ENCODE measurements at regions not wholly inside any gene's neighbourhood (a gene's known extent, or its start where the extent isn't known, plus 50 kb on each side); places are given as distances from the start of the nearest gene placed in this dataset.
"Not testable (repeated sequence)": the region's sequence is repeated elsewhere in the genome, so short reads cannot be mapped to it uniquely, and the experiment has no call there.

DNA sequence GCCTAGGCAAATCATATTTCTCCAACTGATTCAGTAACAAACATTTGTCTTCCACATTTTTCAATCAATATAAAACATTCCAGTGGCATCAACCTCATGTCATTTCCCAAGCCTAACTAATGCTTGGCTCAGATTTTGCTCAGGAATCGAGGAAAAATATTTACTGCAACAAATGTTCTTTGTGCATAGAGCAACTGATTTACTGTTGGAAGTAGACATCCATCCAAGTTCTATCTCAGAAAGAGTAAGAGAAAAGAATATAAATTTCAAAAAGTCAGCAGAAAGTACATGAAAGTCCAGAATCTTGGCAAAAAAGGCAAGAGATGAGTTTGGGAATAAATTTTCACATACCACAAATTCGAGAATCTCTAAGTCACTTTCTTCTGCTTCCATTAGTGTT, 2245.0 kb upstream of the RAG2 start:
- no peak for DNase-seq

DNA sequence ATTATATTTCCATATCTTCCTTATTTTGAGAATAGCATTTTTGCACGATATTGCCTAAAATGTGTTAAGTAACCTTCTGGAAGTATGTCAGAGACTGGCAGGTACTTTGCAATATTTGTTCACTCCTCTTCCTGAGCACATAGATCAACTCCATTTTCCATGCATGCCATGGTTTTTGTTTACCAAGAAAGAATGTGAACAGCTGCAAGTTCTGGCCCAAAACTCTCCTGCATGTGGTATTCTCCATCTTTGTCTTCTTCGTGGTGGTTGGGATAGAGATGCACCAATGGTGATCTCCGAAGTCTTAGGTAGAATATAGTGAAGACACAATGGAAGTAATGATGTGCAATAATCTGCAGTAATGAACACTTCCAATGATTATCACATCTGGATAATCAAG, 2241.0 kb upstream of the RAG2 start:
- DNase-seq: no peak

DNA sequence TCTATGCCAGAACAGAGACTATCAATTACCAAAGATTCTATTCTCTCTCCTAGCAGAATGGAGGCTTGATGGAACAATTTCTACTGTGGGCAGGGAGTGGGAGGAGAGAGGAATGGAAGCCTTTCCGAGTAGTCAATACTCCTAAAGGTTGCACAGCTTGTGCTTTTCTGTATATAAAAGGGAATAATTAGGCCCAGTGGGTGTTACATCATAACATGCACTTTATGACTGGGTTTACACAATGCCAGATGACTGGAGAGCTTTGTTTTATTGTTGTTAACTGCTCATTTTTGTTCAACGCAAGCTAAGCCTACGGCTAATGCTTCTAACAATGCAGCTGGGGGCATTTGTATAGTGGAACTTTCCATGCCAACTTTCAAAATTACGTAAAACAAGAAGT, 2237.9 kb upstream of the RAG2 start:
- no peak for DNase-seq

DNA sequence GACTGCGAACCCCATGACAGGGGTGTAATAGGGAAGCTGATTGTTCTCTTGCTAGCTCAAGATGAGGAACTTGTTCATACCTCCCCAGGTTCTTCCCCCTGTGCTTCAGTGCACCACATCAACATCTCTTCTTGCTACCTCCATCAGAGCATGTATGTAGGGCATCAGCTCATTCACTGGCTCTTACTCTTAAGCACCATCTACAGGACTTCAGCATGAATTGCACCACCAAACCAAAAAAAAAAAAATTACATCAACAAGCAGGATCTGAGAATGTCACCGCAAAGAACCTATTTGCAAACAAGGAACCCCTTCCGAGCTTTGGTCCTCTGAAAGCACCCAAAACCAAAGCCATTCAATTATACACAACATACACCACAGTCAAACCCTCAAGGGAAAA, 2226.5 kb upstream of the RAG2 start:
- DNase-seq: no peak

DNA sequence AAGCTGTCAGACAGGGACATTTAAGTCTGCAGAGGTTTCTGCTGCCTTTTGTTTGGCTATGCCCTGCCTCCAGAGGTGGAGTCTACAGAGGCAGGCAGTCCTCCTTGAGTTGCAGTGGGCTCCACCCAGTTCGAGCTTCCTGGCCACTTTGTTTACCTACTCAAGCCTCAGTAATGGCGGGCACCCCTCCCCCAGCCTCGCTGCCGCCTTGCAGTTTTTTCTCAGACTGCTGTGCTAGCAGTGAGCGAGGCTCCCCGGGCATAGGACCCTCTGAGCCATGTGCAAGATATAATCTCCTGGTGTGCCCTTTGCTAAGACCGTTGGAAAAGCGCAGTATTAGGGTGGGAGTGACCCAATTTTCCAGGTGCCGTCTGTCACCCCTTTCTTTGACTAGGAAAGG, 2223.8 kb upstream of the RAG2 start:
- DNase-seq: not testable (repeated sequence)

DNA sequence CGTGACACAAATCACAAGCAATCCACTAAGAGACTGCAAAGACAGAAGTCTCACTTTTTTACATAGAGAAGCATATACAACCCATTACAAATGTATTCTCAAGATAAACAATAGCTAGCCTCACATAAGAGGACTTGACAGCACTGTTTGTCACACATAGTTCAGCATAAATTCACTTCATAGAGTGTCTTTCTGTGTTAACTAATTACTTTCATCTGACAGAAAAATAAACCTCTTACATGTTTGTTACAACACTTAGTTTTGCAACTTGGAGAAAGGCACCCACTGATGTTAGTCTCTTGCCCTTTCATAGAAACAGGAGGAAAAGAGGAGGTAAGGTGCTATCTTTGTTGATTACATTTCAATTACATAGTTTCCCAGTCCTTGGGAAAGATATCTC, 2221.9 kb upstream of the RAG2 start:
- DNase-seq: no peak

DNA sequence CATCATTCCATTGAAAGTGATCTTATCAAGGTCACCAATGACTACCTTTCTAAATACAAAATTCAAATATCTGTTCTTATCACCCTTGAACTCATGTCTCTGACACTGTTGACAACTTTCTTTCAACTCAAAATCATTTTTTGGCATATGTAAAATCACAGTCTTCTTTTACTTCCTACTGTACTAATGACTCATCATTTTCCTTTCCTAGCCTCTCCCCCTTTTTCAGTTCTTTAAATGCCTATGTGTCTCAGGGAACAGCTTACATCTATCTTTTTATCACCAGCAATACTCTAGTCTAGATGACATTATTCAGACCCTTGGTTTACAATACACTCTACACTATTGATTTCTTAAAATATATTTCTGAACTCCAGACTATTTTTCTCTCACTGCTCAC, 2220.7 kb upstream of the RAG2 start:
- DNase-seq: no peak

DNA sequence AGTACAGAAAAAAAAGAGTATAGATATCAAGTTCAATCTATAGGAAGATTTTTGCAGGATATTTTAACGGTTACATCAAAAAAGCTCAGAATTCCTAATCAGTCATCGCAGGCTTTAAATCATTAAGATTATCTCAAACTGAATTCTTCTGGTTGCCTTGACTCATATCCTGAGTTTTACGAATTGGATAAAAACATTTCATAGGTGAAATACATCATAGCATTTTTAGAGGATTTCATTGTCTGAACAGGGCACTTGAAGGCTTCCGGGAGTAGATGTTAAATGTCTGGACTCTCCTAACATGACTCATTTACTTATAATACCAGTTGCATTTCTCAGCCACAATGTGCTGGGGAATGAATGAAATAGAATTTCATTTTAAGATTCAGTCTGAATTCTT, 2216.6 kb upstream of the RAG2 start:
- DNase-seq: no peak

DNA sequence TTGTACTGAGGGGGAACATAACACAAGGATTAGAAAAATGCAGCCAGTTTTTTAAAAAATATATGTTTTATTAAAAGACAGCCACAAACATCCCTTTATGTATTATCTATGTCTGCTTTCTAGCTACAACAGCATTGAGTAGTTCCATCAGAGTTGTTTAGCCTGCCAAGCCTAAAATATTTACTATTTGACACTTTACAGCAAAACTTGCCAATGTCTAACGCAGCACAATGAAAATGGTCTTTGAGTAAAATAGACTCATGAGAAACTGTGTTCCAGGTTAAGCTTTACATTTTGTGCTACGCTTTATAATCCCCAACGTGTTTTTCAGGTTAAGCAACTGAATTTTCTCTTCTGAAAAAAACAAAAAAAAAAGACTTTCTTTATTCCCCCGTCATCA, 2211.5 kb upstream of the RAG2 start:
- DNase-seq: no peak

DNA sequence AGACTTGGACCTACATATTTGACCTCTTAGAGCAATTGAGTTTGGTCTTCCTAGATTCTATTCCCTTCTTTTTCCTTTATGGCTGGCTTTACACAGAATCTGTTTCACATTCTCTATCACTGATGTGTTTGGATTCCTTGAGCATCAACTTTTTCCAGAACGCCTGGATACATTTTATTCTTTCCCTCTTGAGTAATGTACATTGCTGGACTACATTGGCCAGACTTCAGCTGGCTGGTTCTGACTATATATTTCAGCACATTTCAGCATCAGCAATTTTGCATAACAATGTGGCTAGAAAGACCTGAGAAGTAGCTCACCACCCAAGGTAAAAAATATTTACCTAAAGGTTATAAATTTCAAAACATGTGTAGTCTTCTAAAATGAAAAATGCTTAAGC, 2198.2 kb upstream of the RAG2 start:
- DNase-seq: no peak

DNA sequence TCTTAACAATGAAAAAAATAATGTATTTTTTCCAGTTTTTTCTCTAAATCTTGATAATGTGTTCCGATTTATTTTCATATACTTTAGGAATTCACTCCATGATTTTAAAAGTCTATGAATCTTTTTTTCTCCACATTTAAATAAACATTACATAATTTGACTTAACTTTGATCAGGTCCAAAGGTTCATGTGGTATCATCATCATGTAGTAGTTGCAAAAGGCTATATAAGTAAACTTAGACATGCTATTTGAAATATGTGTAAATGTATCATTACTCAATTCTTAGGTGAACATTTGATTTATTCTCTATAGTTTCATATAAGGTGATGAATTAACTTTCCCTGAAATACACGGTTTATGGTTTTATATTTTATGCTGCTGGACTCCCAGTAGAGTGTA, 2197.0 kb upstream of the RAG2 start:
- no peak for DNase-seq

DNA sequence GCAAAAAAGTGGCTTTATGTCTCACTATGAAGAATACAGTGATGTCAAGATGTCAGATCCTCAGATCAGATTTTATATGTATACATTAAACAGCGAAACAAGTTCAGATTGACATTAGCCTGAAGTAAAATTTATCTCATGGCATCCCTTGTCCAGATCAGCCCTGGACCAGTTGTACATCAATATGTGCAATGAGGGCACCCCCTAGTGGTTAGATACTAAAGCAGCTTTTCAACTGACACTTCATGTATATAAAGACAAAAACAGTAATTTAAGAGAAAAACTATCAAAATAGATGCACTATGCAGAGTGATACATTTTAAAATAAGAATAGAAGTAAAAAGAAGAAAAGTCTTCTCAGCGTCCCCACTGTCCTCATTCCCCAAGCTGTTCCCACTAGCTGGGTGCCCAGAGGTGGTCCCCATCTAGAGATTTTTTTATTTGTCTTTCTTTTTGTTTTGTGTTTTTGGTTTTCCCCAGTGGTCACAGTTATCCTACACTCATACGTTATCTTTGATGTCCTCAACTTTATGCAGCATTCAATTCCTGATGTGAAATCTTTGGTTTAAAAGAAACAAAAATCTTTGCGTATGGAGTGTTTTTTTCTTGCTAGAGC, 2193.4 kb upstream of the RAG2 start:
- DNase-seq: peak; percentile 48

DNA sequence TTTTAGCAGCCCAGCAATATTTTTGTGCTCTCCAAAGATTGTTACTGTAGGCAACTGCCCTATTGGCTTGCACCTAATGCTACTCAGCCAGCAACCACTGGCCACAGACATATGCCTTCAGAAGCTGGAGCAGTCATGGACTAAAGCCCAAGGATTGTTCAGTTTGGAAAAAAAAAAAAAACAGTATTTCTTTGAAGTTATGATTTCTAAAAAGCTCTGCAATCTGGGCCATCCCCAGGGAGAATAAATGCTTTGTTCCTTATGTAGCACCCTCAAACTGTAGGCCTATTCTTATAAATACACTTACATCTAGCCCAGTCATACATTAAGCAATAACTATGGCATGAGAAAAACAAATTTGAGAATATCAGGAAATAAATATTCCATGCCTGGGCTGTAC, 2190.5 kb upstream of the RAG2 start:
- no peak for DNase-seq

DNA sequence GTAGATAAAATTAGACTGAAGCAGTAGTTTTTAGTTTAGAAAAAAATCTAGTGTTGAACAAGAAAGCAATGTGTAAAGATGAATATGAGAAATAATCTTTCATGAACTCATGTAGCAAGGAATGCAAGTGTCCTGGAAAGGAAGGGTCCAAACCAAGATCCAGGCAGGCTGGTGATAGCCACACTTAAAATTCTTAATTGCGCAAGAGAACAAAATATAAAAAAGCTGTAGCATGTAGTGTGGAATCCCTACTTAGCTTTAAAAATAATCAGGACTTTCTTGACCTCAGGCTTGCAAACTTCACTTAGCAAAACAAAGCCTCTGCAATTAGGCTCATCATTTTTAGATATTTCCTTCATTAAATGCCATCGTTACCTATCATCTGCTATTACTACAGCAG, 2186.1 kb upstream of the RAG2 start:
- DNase-seq: no peak

DNA sequence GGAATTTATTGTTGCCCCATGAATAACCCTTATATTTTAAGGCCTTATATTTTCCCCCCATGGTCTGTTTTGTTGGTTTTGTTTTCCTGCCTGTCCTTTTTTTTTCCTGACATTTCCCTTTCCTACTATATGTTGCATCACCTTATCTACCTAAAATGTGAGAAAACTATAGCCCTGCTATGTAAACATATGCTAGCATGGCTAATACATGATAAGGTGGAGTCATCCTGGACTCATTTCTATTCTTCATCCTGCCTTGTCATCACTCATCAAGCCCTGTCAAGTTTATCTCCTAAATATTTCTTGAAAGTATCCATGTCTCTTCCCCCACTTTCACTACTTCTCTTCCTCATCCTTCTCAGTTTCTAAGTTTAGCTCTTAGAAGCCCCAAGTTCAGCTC, 2168.8 kb upstream of the RAG2 start:
- DNase-seq: no peak

DNA sequence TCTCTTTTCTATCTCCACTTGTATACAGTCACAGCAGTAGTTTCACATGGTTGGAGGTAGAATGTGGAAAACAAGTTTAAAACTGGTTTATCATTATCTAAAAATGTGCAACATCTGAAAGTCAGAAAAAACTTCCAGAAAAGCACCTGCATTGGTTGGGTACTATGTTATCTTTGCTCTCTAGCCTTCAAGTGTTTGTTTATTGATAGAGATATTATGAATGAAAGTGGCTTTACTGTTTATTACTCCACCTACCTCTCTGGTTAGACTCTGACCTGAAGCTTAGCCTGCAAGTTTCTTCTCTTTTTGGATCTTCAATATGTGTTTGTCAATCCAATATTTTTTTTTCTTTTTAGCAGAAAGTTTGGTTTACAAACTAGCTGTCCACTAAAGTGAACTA, 2161.4 kb upstream of the RAG2 start:
- no peak for DNase-seq

DNA sequence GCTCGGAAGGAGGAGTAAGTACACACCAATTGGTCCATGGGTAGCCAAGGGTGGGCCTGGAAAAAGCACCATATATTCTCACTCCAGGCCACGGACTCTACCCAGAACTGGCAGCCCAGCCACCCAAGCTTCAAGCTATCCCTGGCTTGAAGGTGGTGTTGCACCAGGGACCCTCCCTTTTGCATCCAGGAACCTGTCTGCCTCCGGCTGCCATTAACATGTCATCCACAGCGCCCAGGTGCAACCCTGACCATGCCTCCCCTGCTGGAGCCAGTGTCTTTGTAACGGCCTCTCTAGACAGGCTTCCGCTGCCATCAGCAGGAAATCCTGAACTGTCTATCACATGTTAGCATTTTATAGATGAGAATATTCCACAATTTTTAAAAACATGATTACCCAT, 2158.5 kb upstream of the RAG2 start:
- DNase-seq: no peak

DNA sequence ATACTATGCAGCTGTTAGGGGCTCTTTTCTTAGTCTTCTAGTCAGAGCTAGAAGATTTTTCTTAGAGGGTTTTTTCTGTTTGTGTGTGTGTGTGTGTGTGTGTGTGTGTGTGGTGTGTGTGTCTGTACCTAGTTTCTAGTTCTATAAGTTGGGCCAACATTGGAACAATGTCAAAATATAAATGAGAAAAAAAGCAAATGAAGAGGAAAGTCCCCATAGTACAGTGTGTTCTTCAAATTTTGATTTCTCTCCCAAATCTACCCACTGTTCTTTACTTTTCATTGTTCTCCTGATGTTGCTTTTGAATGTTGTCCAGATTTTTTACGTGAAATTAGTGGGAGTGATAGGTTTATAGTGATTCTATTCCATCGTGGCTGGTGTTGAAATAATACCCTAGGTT, 2153.4 kb upstream of the RAG2 start:
- no peak for DNase-seq

DNA sequence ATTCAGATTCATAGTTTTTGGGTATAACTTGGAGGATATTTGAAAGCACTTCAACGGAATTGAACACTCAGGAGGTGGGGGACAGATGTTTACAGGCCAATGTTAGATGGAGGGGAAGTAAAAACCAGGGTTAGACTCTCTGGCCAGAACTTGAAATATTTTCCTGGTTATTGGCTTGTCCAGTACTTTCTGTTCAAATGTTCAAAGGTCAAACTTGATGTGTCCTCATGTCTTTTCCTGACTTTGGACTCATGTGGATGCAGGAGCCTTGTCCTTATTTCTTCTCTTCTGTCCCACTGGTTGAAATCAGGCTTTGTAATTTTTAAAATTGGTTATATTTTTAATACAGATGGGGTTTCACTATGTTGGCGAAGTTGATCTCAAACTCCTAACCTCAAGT, 2148.5 kb upstream of the RAG2 start:
- DNase-seq: not testable (repeated sequence)

DNA sequence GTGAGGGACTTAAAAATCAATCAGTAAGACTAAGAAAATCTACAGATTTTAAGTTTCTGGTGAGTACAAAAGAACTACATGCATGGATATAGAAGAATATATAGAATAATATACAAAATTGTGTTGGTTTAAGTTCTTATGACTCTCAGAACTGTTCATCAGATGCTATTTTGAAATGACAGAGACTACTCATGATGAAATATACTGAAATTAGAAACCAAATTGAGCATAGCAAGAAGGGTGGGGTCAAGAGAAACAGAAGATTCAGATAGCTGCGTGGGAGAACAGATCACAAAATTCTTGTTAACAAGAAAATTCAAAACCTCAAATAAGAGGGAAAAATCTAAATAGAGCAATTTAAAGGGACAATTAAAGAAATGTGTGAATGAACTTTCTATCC, 2125.3 kb upstream of the RAG2 start:
- DNase-seq: no peak

DNA sequence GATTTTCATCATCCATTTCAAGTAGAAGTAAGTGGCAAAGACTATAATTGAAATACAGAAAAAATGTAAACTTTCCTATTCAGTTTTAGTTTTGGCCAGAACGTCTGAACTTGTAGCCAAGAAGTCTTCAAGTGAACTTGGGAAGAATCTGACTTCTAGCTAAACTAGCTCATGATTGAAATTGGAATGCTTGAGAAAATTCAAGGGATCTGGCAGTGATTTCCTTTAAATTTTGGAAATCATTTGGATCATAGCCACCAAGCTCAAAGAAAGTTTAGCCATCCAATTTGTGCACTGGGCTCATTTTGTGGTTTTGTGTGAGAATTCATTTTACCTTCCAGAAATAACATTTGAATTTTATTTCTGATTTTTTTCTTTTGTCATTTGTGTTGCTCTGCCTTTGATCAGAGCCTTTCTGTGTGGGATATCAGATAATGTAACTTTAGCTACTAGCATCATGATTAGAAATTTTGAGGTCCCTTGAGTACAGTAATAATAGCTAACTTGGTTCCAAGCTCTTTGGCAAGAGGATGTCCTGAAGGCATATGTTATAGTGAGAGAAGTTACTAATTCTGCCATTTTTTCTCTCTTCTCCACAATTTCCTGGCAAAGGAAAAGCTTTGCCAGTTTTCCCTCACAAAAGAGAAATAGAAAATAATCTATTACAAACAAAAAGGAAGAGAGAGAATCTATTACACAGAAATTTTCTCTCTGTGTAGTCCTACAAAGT, 2123.7 kb upstream of the RAG2 start:
- no peak for DNase-seq

DNA sequence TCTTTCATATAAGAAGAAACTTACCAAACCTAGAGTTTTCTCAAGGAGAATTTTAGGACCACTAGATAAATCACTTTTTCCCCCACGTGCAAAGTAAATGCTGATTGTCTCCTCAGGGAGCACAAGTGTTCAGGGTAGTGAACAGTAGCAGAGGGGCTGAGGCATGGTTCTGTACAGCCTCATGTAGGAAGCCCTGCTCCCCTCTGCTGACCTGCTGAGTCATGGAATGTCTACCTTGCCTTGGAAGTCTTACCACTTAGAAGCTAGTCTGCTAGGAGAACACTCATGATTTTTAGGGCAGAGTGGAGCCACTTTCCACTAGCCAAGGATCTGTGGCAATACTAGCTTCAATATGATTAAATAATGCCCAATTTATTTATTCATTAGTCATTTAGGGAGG, 2120.6 kb upstream of the RAG2 start:
- no peak for DNase-seq

DNA sequence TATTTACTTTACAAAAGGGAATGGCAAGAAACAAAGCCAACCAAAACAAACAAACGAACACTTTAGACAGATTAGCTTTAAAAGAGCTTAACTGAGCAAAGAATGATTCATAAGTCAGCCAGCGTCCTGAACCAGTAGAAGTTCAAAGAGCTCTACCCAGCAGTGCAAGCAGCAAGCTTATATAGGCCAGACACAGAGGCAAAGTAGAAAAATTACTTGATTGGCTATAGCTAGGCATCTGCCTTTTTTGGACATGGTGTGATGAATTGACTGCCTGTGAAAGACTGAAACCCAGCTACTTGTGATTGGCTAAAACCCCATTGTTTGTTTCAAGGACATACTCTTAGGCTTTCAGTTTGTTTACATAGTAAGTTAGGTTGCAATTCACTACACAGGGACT, 2120.0 kb upstream of the RAG2 start:
- DNase-seq: no peak

DNA sequence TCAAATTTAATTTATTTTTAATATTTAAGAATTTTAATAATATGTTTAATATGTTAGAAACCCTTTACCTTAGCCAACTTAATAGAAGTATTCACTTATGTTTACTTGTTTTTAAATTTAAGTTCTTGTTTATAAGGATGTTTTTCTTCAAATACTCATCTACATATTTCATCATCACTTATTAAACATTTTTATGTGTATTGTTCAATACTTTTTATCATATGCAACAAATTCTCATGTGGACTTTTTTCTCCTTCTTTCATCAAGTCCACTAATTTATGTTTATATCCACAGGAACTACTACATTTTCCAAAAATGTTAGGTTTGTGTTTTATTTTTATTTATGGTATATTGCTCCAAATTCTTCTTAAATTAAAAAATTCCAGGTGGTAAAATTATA, 2113.1 kb upstream of the RAG2 start:
- DNase-seq: no peak

DNA sequence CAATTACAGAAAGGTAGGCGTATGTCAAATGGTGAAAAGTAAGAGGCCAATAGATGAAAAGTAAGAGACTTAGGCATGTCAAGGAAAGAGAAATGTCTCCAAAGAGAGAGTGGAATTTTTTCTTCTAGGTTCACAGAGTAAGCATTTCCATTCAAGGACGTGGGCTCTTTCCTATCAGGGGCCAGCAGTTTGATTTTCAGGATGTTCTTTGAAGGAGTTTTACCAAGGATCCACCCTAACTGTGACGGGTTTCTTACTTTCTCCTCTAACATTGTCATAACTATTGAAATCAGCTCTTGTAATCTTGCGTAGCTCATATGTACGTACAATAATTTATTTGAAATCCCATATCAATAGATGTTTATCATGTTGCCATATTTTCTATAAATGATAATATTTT, 2112.2 kb upstream of the RAG2 start:
- no peak for DNase-seq
